HG03432 (cell line): ENCODE measurements at regions not wholly inside any gene's neighbourhood (a gene's known extent, or its start where the extent isn't known, plus 50 kb on each side); places are given as distances from the start of the nearest gene placed in this dataset.

ENCODE experiments used
- ATAC-seq: cut with Tn5 transposase; IDR thresholded peaks from one replicate; pipeline ENCODE4 v1.9.1; 2021; ENCODE audit warnings: mild to moderate bottlenecking, moderate library complexity; ENCODE audit not compliant: unreplicated experiment

GRCh38 chr4:132818091-132818490 lies 331.0 kb upstream of the PCDH10 start:
- no peak for ATAC-seq

GRCh38 chr4:132823419-132823818 lies 325.7 kb upstream of the PCDH10 start:
- no peak for ATAC-seq

- ATAC-seq = no peak
These were observed 324.3 kb upstream of the PCDH10 start for GRCh38 chr4:132824761-132825160.

- ATAC-seq = peak; percentile 96
These were observed 321.6 kb upstream of the PCDH10 start for GRCh38 chr4:132827522-132827921.

GRCh38 chr4:132838244-132838643 lies 310.9 kb upstream of the PCDH10 start:
- ATAC-seq = no peak

- no peak for ATAC-seq
These were observed 310.0 kb upstream of the PCDH10 start for GRCh38 chr4:132839070-132839469.

GRCh38 chr4:132859929-132860328 lies 289.2 kb upstream of the PCDH10 start:
- ATAC-seq = no peak

- ATAC-seq = no peak
These were observed 288.1 kb upstream of the PCDH10 start for GRCh38 chr4:132860976-132861375.

GRCh38 chr4:132863619-132864018 lies 285.5 kb upstream of the PCDH10 start:
- ATAC-seq = no peak

GRCh38 chr4:132865458-132865857 lies 283.6 kb upstream of the PCDH10 start:
- no peak for ATAC-seq

- no peak for ATAC-seq
These were observed 283.2 kb upstream of the PCDH10 start for GRCh38 chr4:132865922-132866321.

- no peak for ATAC-seq
These were observed 282.5 kb upstream of the PCDH10 start for GRCh38 chr4:132866616-132867015.

- no peak for ATAC-seq
These were observed 255.3 kb upstream of the PCDH10 start for GRCh38 chr4:132893787-132894186.

- no peak for ATAC-seq
These were observed 247.9 kb upstream of the PCDH10 start for GRCh38 chr4:132901224-132901623.

- no peak for ATAC-seq
These were observed 238.8 kb upstream of the PCDH10 start for GRCh38 chr4:132910229-132910748.

GRCh38 chr4:132918096-132918495 lies 231.0 kb upstream of the PCDH10 start:
- ATAC-seq = no peak

GRCh38 chr4:132923516-132923915 lies 225.6 kb upstream of the PCDH10 start:
- no peak for ATAC-seq

GRCh38 chr4:132934911-132935310 lies 214.2 kb upstream of the PCDH10 start:
- no peak for ATAC-seq

GRCh38 chr4:132955146-132955545 lies 193.9 kb upstream of the PCDH10 start:
- no peak for ATAC-seq

GRCh38 chr4:132956962-132957361 lies 192.1 kb upstream of the PCDH10 start:
- ATAC-seq = no peak

- ATAC-seq = no peak
These were observed 190.4 kb upstream of the PCDH10 start for GRCh38 chr4:132958457-132959263.

- no peak for ATAC-seq
These were observed 167.5 kb upstream of the PCDH10 start for GRCh38 chr4:132981611-132982010.

- no peak for ATAC-seq
These were observed 166.9 kb upstream of the PCDH10 start for GRCh38 chr4:132982151-132982550.
